B cell (primary cell): ENCODE measurements at regions not wholly inside any gene's neighbourhood (a gene's known extent, or its start where the extent isn't known, plus 50 kb on each side); places are given as distances from the start of the nearest gene placed in this dataset.

Experiments used
- ATAC-seq: fragments of 200-7000 bp; cut with Tn5 transposase; one replicate; pipeline ENCODE4 v1.10.0; 2021; ENCODE audit warnings: low read depth, mild to moderate bottlenecking, moderate number of reproducible peaks, moderate library complexity
- CTCF ChIA-PET: fragments of 350-600 bp; sonication (Branson Sonifier 250); formaldehyde crosslinking; loops from one replicate; lab custom pipeline; 2021; ENCODE audit warnings: antibody characterized with exemption, inconsistent platforms; lab: Charles Lee
- POLR2A ChIA-PET: fragments of 350-600 bp; sonication (Branson Sonifier 250); formaldehyde crosslinking; loops from one replicate; lab custom pipeline; 2021; ENCODE audit warnings: antibody characterized with exemption; lab: Charles Lee
- DNase-seq: peaks from one replicate; pipeline ENCODE4 v3.0.0; 2013
- H2AFZ ChIP-seq: 2 replicates; pipeline ENCODE4 v1.6.1; 2012; ENCODE audit warnings: mild to moderate bottlenecking, low read depth, low read length; ENCODE audit not compliant: insufficient read depth, poor library complexity, severe bottlenecking
- H3K27ac ChIP-seq, 2 donors: 1 replicate in 1 of 2; 2 replicates in 1 of 2; pipeline ENCODE4 v1.5.1; 2012 to 2013; ENCODE audit warnings: low read length in 2 of 2, mild to moderate bottlenecking in 2 of 2, moderate library complexity in 1 of 2
- H3K27me3 ChIP-seq, 4 experiments: fragments of 200-600 bp in 1 of 4; sonication (generic) in 1 of 4; replicated peaks in 1 of 4; 1 replicate in 2 of 4; 2 replicates in 2 of 4; pipeline versions ENCODE4 v1.6.1 to v1.7.0; 2013 to 2016; ENCODE audit warnings: low read length in 3 of 4, mild to moderate bottlenecking in 2 of 4, mixed read lengths in 1 of 4, moderate library complexity in 1 of 4; ENCODE audit not compliant: insufficient read depth in 4 of 4, control insufficient read depth in 3 of 4; ENCODE audit errors: control extremely low read depth in 1 of 4
- H3K36me3 ChIP-seq, 2 experiments: replicated peaks in 1 of 2; 1 replicate in 1 of 2; 2 replicates in 1 of 2; pipeline versions ENCODE4 v1.6.1 to v1.7.1; 2013; ENCODE audit warnings: low read length in 1 of 2; ENCODE audit not compliant: insufficient read depth in 2 of 2, control insufficient read depth in 1 of 2; ENCODE audit errors: control extremely low read depth in 1 of 2, extremely low read depth in 1 of 2
- H3K4me1 ChIP-seq, 2 donors: fragments of 200-600 bp in 1 of 2; sonication (generic) in 1 of 2; 1 replicate in 1 of 2; 2 replicates in 1 of 2; pipeline versions ENCODE4 v1.5.1 to v1.6.1; 2013 to 2017; ENCODE audit warnings: low read length in 2 of 2; ENCODE audit not compliant: control insufficient read depth in 2 of 2, insufficient read depth in 2 of 2
- H3K4me2 ChIP-seq: replicated peaks from 2 replicates; pipeline ENCODE3; 2012; ENCODE audit warnings: mild to moderate bottlenecking, low read depth, low read length; ENCODE audit not compliant: poor library complexity, severe bottlenecking
- H3K4me3 ChIP-seq, 5 experiments: fragments of 200-600 bp in 1 of 5; sonication (generic) in 1 of 5; 1 replicate in 3 of 5; 2 replicates in 2 of 5; pipeline versions ENCODE4 v1.5.1 to v1.7.0; 2011 to 2016; ENCODE audit warnings: low read length in 4 of 5, mild to moderate bottlenecking in 4 of 5, low read depth in 2 of 5, control low read depth in 1 of 5, moderate library complexity in 1 of 5; ENCODE audit not compliant: insufficient read depth in 1 of 5; ENCODE audit errors: control extremely low read depth in 1 of 5, extremely low read depth in 1 of 5
- H3K79me2 ChIP-seq: fragments of 200-600 bp; sonication (generic); one replicate; pipeline ENCODE4 v1.6.0; 2016; ENCODE audit warnings: low read length; ENCODE audit not compliant: control insufficient read depth, insufficient read depth
- H3K9ac ChIP-seq: fragments of 200-600 bp; sonication (generic); 2 replicates; pipeline ENCODE4 v1.6.1; 2017; ENCODE audit warnings: mild to moderate bottlenecking, low read length, moderate library complexity
- H3K9me3 ChIP-seq, 3 donors: one replicate each; pipeline versions ENCODE4 v1.6.1 to v1.7.1; 2013; ENCODE audit warnings: low read length in 2 of 3; ENCODE audit not compliant: control insufficient read depth in 2 of 3, insufficient read depth in 1 of 3; ENCODE audit errors: control extremely low read depth in 1 of 3
- H4K20me1 ChIP-seq: 2 replicates; pipeline ENCODE4 v1.6.0; 2012; ENCODE audit warnings: mild to moderate bottlenecking, low read length; ENCODE audit not compliant: insufficient read depth, control insufficient read depth, poor library complexity, severe bottlenecking
- H3K27ac Mint-ChIP-seq: one replicate; pipeline ENCODE4 v1.8.0; 2021; ENCODE audit warnings: mixed read lengths
- H3K27me3 Mint-ChIP-seq: one replicate; pipeline ENCODE4 v1.8.0; 2021; ENCODE audit warnings: mixed read lengths
- H3K4me1 Mint-ChIP-seq: one replicate; pipeline ENCODE4 v1.8.0; 2021; ENCODE audit warnings: mixed read lengths
- H3K4me3 Mint-ChIP-seq: one replicate; pipeline ENCODE4 v1.8.0; 2021; ENCODE audit warnings: mixed read lengths
- H3K9me3 Mint-ChIP-seq: one replicate; pipeline ENCODE4 v1.8.0; 2022; ENCODE audit warnings: mixed read lengths; ENCODE audit not compliant: insufficient read depth
- CTCF ChIP-seq: fragments of 200-600 bp; IDR thresholded peaks from one replicate; pipeline ENCODE4 v1.8.0; 2022; ENCODE audit warnings: antibody characterized with exemption, mild to moderate bottlenecking
- EZH2 ChIP-seq: IDR thresholded peaks from 2 replicates; pipeline ENCODE4 v1.6.1; 2012; ENCODE audit warnings: borderline replicate concordance, low read depth, mild to moderate bottlenecking, moderate library complexity, low read length; ENCODE audit not compliant: insufficient read depth, poor library complexity, severe bottlenecking
- WGBS: methylation state at CpG from one replicate; pipeline ENCODE4 v1.1.5; 2013; ENCODE audit warnings: missing lambda C conversion rate; ENCODE audit not compliant: insufficient coverage; 5-methylcytosine and 5-hydroxymethylcytosine counted together
- intact Hi-C: fragments of 100-400 bp; cut with micrococcal nuclease; formaldehyde crosslinking; loops from one replicate; pipeline ENCODE4 v1.10.0; 2022

- intact Hi-C loops = no loop called here
- Histone ChIP-seq H3K36me3 (no peaks in the 10 kb centered on the region), H3K9me3 (peaks cover 0 to 4% (median 0%) of the 10 kb centered on the region in 3 donors), H4K20me1 (no peaks in the 10 kb centered on the region), H3K27ac (no peak overlapping the region), H3K4me2 (no peak overlapping the region), H3K4me1 (no peaks in the 10 kb centered on the region), H3K9ac (no peak overlapping the region), H3K4me3 (no peak overlapping the region), H3K27me3 (peaks cover 0 to 6% (median 0%) of the 10 kb centered on the region in 4 experiments), H3K79me2 (no peaks in the 10 kb centered on the region), H2AFZ (no peak overlapping the region)
- TF ChIP-seq EZH2 (no peak), CTCF (no peak)
- ATAC-seq = no peak
- H3K27me3 Mint-ChIP-seq = peaks cover 21% of the 10 kb centered on the region
- H3K27ac Mint-ChIP-seq = no peak overlapping the region
- no peak overlapping the region for H3K4me3 Mint-ChIP-seq
- ChIA-PET CTCF (no interaction called here), POLR2A (no interaction called here)
- no peaks in the 10 kb centered on the region for H3K4me1 Mint-ChIP-seq
- DNase-seq = no peak
- WGBS = 100% methylated on average over 2 of the region's 5 CpGs
- peaks cover 8% of the 10 kb centered on the region for H3K9me3 Mint-ChIP-seq
These were observed 147.3 kb downstream of the DDX1 start for GRCh38 chr2:15738943-15739342.

- H3K4me1 Mint-ChIP-seq = no peaks in the 10 kb centered on the region
- ChIA-PET POLR2A (no interaction called here), CTCF (no interaction called here)
- Histone ChIP-seq H2AFZ (no peak overlapping the region), H4K20me1 (no peaks in the 10 kb centered on the region), H3K9me3 (peaks cover 0 to 4% (median 0%) of the 10 kb centered on the region in 3 donors), H3K4me2 (no peak overlapping the region), H3K36me3 (no peaks in the 10 kb centered on the region), H3K4me1 (no peaks in the 10 kb centered on the region), H3K4me3 (no peak overlapping the region), H3K27ac (no peak overlapping the region), H3K79me2 (no peaks in the 10 kb centered on the region), H3K27me3 (peaks cover 0 to 6% (median 0%) of the 10 kb centered on the region in 4 experiments), H3K9ac (no peak overlapping the region)
- TF ChIP-seq EZH2 (no peak), CTCF (no peak)
- no peak for DNase-seq
- 84% methylated on average over 4 of the region's 5 CpGs for WGBS
- intact Hi-C loops = no loop called here
- H3K27ac Mint-ChIP-seq = no peak overlapping the region
- H3K4me3 Mint-ChIP-seq = no peak overlapping the region
- peaks cover 6% of the 10 kb centered on the region for H3K9me3 Mint-ChIP-seq
- peaks cover 33% of the 10 kb centered on the region for H3K27me3 Mint-ChIP-seq
- ATAC-seq = no peak
These were observed 153.2 kb downstream of the DDX1 start for GRCh38 chr2:15744820-15745219.
